HG03139 (cell line): ENCODE measurements at regions not wholly inside any gene's neighbourhood (a gene's known extent, or its start where the extent isn't known, plus 50 kb on each side); places are given as distances from the start of the nearest gene placed in this dataset.

Experiments used
- ATAC-seq: cut with Tn5 transposase; IDR thresholded peaks from one replicate; pipeline ENCODE4 v1.9.1; 2021; ENCODE audit not compliant: unreplicated experiment

- ATAC-seq, result no peak
These were observed 148.4 kb upstream of the FAM20A start for GRCh38 chr17:68749349-68750207.

GRCh38 chr17:68748381-68748780 is 147.2 kb upstream of the FAM20A start:
- ATAC-seq, result no peak

- ATAC-seq, result no peak
These were observed 139.6 kb upstream of the FAM20A start for GRCh38 chr17:68740555-68741447.

GRCh38 chr17:68737761-68738443 is 136.7 kb upstream of the FAM20A start:
- ATAC-seq, result no peak

GRCh38 chr17:68734931-68735330 is 133.8 kb upstream of the FAM20A start:
- ATAC-seq, result no peak

- ATAC-seq, result no peak
These were observed 133.2 kb upstream of the FAM20A start for GRCh38 chr17:68734187-68734900.

GRCh38 chr17:68733241-68734176 is 132.3 kb upstream of the FAM20A start:
- no peak for ATAC-seq

GRCh38 chr17:68732301-68732749 is 131.2 kb upstream of the FAM20A start:
- ATAC-seq, result no peak

- ATAC-seq, result no peak
These were observed 130.3 kb upstream of the FAM20A start for GRCh38 chr17:68731465-68731864.

- ATAC-seq, result no peak
These were observed 118.3 kb upstream of the FAM20A start for GRCh38 chr17:68719431-68719830.

- ATAC-seq, result no peak
These were observed 117.8 kb upstream of the FAM20A start for GRCh38 chr17:68718926-68719325.

GRCh38 chr17:68718465-68718864 is 117.3 kb upstream of the FAM20A start:
- no peak for ATAC-seq

- ATAC-seq, result no peak
These were observed 113.5 kb upstream of the FAM20A start for GRCh38 chr17:68714676-68715075.

GRCh38 chr17:68711858-68712257 is 110.7 kb upstream of the FAM20A start:
- no peak for ATAC-seq

GRCh38 chr17:68710976-68711375 is 109.8 kb upstream of the FAM20A start:
- no peak for ATAC-seq

- ATAC-seq, result no peak
These were observed 109.0 kb upstream of the FAM20A start for GRCh38 chr17:68710035-68710780.

GRCh38 chr17:68709461-68709860 is 108.3 kb upstream of the FAM20A start:
- ATAC-seq, result no peak

GRCh38 chr17:68707031-68707430 is 105.9 kb upstream of the FAM20A start:
- no peak for ATAC-seq
